HUES64 (cell line): ENCODE measurements at regions not wholly inside any gene's neighbourhood (a gene's known extent, or its start where the extent isn't known, plus 50 kb on each side); places are given as distances from the start of the nearest gene placed in this dataset.
"Not testable (repeated sequence)": the region's sequence is repeated elsewhere in the genome, so short reads cannot be mapped to it uniquely, and the experiment has no call there.

ENCODE experiments used
- H3K27ac ChIP-seq: 2 replicates; pipeline ENCODE4 v1.7.0; 2013; ENCODE audit warnings: low read depth, low read length, inconsistent platforms
- H3K27me3 ChIP-seq: 2 replicates; pipeline ENCODE4 v1.6.1; 2013; ENCODE audit warnings: mild to moderate bottlenecking, low read length; ENCODE audit not compliant: insufficient read depth
- H3K36me3 ChIP-seq: 2 replicates; pipeline ENCODE4 v1.6.1; 2013; ENCODE audit warnings: mild to moderate bottlenecking, low read length; ENCODE audit not compliant: insufficient read depth
- H3K4me1 ChIP-seq: 2 replicates; pipeline ENCODE4 v1.6.1; 2013; ENCODE audit warnings: mild to moderate bottlenecking, low read length, moderate library complexity; ENCODE audit not compliant: insufficient read depth
- H3K4me3 ChIP-seq: 2 replicates; pipeline ENCODE4 v1.5.1; 2013; ENCODE audit warnings: mild to moderate bottlenecking, low read length, moderate library complexity
- H3K9ac ChIP-seq: 2 replicates; pipeline ENCODE4 v1.6.1; 2013; ENCODE audit warnings: mild to moderate bottlenecking, low read depth, low read length
- H3K9me3 ChIP-seq: 2 replicates; pipeline ENCODE4 v1.6.1; 2013; ENCODE audit warnings: low read depth, low read length; ENCODE audit not compliant: insufficient read depth
- WGBS: fragments of 150-250, 120-280 bp; methylation state at CpG from one replicate; pipeline ENCODE4 v1.1.7; 2013; ENCODE audit warnings: missing lambda C conversion rate; 5-methylcytosine and 5-hydroxymethylcytosine counted together

- WGBS: no CpG with 5 or more reads among the region's 1 CpG
Observed at GRCh38 chr12:87233671-87234070, 795.5 kb downstream of the C12orf50 start.

GRCh38 chr12:87231818-87232217, 797.4 kb downstream of the C12orf50 start:
- Histone ChIP-seq H3K27ac (no peak overlapping the region), H3K9me3 (no peaks in the 10 kb centered on the region), H3K9ac (no peak overlapping the region), H3K4me1 (no peaks in the 10 kb centered on the region), H3K27me3 (no peaks in the 10 kb centered on the region), H3K4me3 (no peak overlapping the region), H3K36me3 (no peaks in the 10 kb centered on the region)
- WGBS: 100% methylated on average over 1 of the region's 1 CpG

More at GRCh38 chr12:87233671-87234070, 795.5 kb downstream of the C12orf50 start:
- Histone ChIP-seq H3K27me3 (no peaks in the 10 kb centered on the region), H3K9me3 (no peaks in the 10 kb centered on the region), H3K36me3 (no peaks in the 10 kb centered on the region), H3K27ac (no peak overlapping the region), H3K9ac (no peak overlapping the region), H3K4me1 (no peaks in the 10 kb centered on the region), H3K4me3 (no peak overlapping the region)

- no CpG with 5 or more reads among the region's 2 CpGs for WGBS
- H3K4me3 ChIP-seq: no peak overlapping the region
- no peaks in the 10 kb centered on the region for H3K36me3 ChIP-seq
- no peaks in the 10 kb centered on the region for H3K27me3 ChIP-seq
- no peak overlapping the region for H3K9ac ChIP-seq
- no peak overlapping the region for H3K27ac ChIP-seq
- no peaks in the 10 kb centered on the region for H3K4me1 ChIP-seq
- no peaks in the 10 kb centered on the region for H3K9me3 ChIP-seq
Observed at GRCh38 chr12:87230441-87230840, 798.8 kb downstream of the C12orf50 start.

DNA sequence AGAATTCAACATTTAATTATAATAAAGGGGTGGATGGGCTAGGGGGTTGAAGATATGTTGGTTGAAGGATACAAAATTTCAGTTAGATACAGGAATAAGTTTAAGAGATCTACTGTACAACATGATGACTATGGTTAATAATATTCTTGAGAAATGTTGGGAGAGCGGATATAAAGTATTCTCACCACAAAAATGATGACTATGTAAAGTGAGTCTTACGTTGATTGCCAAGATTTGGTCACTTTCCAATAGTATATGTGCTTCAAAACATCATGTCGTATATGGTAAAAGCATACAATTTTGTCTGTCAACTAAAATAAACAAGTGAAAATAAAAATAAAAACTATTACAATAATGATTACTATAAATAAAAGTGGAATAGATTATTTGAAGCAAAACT, 802.0 kb downstream of the C12orf50 start:
- Histone ChIP-seq H3K36me3 (no peaks in the 10 kb centered on the region), H3K27me3 (no peaks in the 10 kb centered on the region), H3K9ac (no peak overlapping the region), H3K27ac (no peak overlapping the region), H3K4me3 (no peak overlapping the region), H3K4me1 (no peaks in the 10 kb centered on the region), H3K9me3 (no peaks in the 10 kb centered on the region)
- no CpG with 5 or more reads among the region's 3 CpGs for WGBS

GRCh38 chr12:87217491-87217890, 811.7 kb downstream of the C12orf50 start:
- H3K27ac ChIP-seq: no peak overlapping the region
- no peak overlapping the region for H3K4me3 ChIP-seq
- no peaks in the 10 kb centered on the region for H3K36me3 ChIP-seq
- H3K9ac ChIP-seq: no peak overlapping the region
- no peaks in the 10 kb centered on the region for H3K4me1 ChIP-seq
- H3K27me3 ChIP-seq: no peaks in the 10 kb centered on the region
- H3K9me3 ChIP-seq: no peaks in the 10 kb centered on the region

DNA sequence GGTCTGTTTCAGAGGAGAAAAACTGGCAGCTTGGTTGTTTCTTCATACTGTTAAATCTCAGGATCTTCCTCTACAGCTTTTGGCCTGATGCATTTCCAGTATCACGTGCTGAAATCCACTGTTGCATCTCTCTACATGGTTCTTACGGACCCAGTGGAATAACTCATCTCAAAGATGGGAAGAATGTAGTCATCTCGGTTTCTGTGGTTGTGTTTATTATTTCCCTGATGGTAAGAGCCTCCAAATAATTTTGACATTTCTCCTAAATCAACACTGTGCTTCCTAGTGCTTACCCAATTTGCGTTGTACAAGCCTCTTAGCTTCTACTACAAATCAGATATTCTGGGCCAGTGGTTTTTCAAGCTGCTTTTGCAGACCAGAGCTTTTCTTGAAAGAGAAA, 812.8 kb downstream of the C12orf50 start:
- Histone ChIP-seq H3K9ac (no peak overlapping the region), H3K4me3 (no peak overlapping the region), H3K27ac (no peak overlapping the region), H3K4me1 (no peaks in the 10 kb centered on the region), H3K27me3 (no peaks in the 10 kb centered on the region), H3K36me3 (no peaks in the 10 kb centered on the region), H3K9me3 (no peaks in the 10 kb centered on the region)
- 96% methylated on average over 4 of the region's 4 CpGs for WGBS

DNA sequence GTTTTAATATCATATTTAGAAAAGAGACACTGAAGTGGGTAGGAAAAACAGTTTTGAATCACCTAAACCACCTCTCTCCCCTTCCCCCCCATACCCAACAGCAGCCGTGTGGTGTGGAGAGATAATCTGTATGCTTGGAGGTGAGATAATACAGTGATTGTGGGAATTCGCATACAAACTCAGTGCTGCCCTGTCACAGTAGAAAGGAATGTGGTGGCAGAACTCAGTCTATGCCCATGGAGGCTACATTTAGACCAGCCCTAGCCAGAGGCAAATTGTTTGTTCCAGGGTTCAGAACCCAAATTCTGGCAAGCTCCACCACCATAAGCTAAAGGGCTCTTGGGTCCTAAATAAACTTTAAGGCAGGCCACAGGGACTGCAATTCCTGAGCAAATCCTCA, 827.0 kb downstream of the C12orf50 start:
- Histone ChIP-seq H3K4me1 (no peaks in the 10 kb centered on the region), H3K9ac (no peak overlapping the region), H3K36me3 (no peaks in the 10 kb centered on the region), H3K9me3 (no peaks in the 10 kb centered on the region), H3K27me3 (no peaks in the 10 kb centered on the region), H3K27ac (no peak overlapping the region), H3K4me3 (no peak overlapping the region)
- 96% methylated on average over 1 of the region's 2 CpGs for WGBS

DNA sequence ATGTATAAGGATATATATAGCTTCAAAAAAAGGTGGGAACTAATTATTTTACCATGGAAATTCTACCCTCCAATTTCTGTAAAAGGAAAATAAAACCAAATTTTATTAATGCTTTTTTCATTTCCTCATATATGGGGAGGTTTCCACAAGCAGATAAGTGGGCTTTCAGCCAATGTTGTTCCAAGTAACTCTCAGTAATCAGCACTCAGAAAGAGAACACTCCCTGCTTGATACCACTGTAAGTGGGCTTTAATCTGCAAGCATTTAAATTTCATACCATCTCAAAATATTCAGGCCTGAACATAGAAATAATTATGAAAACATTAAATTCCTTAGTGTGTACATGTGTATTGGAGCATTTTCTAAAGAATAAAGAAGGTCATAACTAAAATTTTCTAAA, 827.6 kb downstream of the C12orf50 start:
- H3K9me3 ChIP-seq: no peaks in the 10 kb centered on the region
- H3K36me3 ChIP-seq: no peaks in the 10 kb centered on the region
- no peak overlapping the region for H3K4me3 ChIP-seq
- no peaks in the 10 kb centered on the region for H3K4me1 ChIP-seq
- no peak overlapping the region for H3K27ac ChIP-seq
- no peak overlapping the region for H3K9ac ChIP-seq
- no peaks in the 10 kb centered on the region for H3K27me3 ChIP-seq

GRCh38 chr12:87200289-87200979, 828.8 kb downstream of the C12orf50 start:
- Histone ChIP-seq H3K27me3 (no peaks in the 10 kb centered on the region), H3K9ac (no peak overlapping the region), H3K27ac (no peak overlapping the region), H3K4me1 (no peaks in the 10 kb centered on the region), H3K36me3 (no peaks in the 10 kb centered on the region), H3K9me3 (no peaks in the 10 kb centered on the region), H3K4me3 (no peak overlapping the region)
- 100% methylated on average over 1 of the region's 1 CpG for WGBS

GRCh38 chr12:87198181-87198580, 831.0 kb downstream of the C12orf50 start:
- Histone ChIP-seq H3K27me3 (no peaks in the 10 kb centered on the region), H3K4me3 (no peak overlapping the region), H3K4me1 (no peaks in the 10 kb centered on the region), H3K27ac (no peak overlapping the region), H3K9me3 (no peaks in the 10 kb centered on the region), H3K9ac (no peak overlapping the region), H3K36me3 (no peaks in the 10 kb centered on the region)
- WGBS: no CpG with 5 or more reads among the region's 1 CpG

DNA sequence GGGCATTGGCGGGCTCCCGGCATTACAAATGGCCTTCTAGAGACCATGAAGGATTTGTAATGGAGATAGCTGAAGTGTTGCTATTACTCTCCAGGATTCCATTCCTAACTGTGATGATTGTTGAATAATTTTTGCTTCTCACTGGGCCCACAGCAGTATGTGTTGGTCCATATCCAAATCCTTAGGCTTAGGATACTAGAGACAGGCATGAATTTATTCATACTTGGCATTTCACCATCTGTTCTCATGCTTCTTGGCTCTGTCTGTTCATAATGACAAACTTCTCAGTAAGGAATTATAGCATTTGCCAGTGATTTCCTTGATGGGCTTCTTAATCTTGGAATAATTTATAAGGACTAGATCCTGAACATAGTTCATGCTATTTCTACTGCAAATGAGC, 832.9 kb downstream of the C12orf50 start:
- Histone ChIP-seq H3K36me3 (no peaks in the 10 kb centered on the region), H3K27me3 (no peaks in the 10 kb centered on the region), H3K9me3 (no peaks in the 10 kb centered on the region), H3K4me3 (no peak overlapping the region), H3K27ac (no peak overlapping the region), H3K4me1 (no peaks in the 10 kb centered on the region), H3K9ac (no peak overlapping the region)
- WGBS: 87% methylated on average over 2 of the region's 2 CpGs

DNA sequence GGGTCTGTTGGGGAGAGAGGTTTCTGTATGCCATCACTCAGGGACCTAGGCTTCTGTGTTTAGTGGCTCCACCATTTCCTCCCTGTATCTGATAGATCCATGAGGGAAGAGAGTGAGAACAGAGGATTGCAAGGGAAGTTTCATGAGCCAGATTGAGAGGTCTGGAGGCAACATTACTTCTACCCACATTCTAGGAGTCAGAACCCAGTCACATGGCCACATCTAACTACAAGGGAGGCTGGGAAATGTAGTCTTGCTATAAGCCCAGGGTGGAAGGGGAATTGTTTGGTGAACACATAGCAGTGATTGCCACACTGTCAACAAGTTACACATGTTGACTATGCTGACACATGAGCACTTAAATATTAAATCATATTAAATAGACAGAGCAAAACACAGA, 834.8 kb downstream of the C12orf50 start:
- H3K4me3 ChIP-seq, H3K9ac ChIP-seq, H3K4me1 ChIP-seq: not testable (repeated sequence)

More for the DNA sequence above, 834.8 kb downstream of the C12orf50 start:
- H3K27me3 ChIP-seq, H3K27ac ChIP-seq, H3K36me3 ChIP-seq, H3K9me3 ChIP-seq: not testable (repeated sequence)
